ENCODE measurements at regions not wholly inside any gene's neighbourhood (a gene's known extent, or its start where the extent isn't known, plus 50 kb on each side); places are given as distances from the start of the nearest gene placed in this dataset.
"Not testable (repeated sequence)": the region's sequence is repeated elsewhere in the genome, so short reads cannot be mapped to it uniquely, and the experiment has no call there.

GRCh38 chr17:16841896-16842295 lies 130.0 kb downstream of the TNFRSF13B start:
- not testable (repeated sequence) for TF ChIP-seq CTCF, POLR2A, EP300 (IDR thresholded peaks at IDR 0.05)
